ENCODE measurements at regions not wholly inside any gene's neighbourhood (a gene's known extent, or its start where the extent isn't known, plus 50 kb on each side); places are given as distances from the start of the nearest gene placed in this dataset.

GRCh38 chr5:42881416-42882117, 69.9 kb upstream of the SELENOP start:
- peaks cover 0 to 2% of the 10 kb centered on the region in 2 donors for H3K27me3 Mint-ChIP-seq (ENCODE audit: low read depth in 2 of 2)
- no peak overlapping the region for H3K4me3 Mint-ChIP-seq
- WGBS (ENCODE audit: insufficient coverage), result 46% methylated on average over 4 of the region's 5 CpGs
- H3K36me3 Mint-ChIP-seq, result no peaks in the 10 kb centered on the region
- intact Hi-C loops (cut with micrococcal nuclease), result no loop called here
- DNase-seq (no peak), ATAC-seq (no peak)
- Histone ChIP-seq H3K36me3 (ENCODE audit: control insufficient read depth, insufficient read depth, low read length) (no peaks in the 10 kb centered on the region), H3K4me1 (ENCODE audit: control insufficient read depth, insufficient read depth, low read length) (no peaks in the 10 kb centered on the region), H3K4me3 (ENCODE audit: low read length) (no peak overlapping the region), H3K9me3 (ENCODE audit: control insufficient read depth, insufficient read depth, low read length) (no peaks in the 10 kb centered on the region), H3K27ac (ENCODE audit: low read length) (no peak overlapping the region), H3K27me3 (ENCODE audit: control insufficient read depth, insufficient read depth, low read length) (no peaks in the 10 kb centered on the region)
- H3K27ac Mint-ChIP-seq, result no peak overlapping the region
- H3K4me1 Mint-ChIP-seq, result peaks cover 3 to 4% of the 10 kb centered on the region in 2 donors
- TF ChIP-seq, protein P1, sequence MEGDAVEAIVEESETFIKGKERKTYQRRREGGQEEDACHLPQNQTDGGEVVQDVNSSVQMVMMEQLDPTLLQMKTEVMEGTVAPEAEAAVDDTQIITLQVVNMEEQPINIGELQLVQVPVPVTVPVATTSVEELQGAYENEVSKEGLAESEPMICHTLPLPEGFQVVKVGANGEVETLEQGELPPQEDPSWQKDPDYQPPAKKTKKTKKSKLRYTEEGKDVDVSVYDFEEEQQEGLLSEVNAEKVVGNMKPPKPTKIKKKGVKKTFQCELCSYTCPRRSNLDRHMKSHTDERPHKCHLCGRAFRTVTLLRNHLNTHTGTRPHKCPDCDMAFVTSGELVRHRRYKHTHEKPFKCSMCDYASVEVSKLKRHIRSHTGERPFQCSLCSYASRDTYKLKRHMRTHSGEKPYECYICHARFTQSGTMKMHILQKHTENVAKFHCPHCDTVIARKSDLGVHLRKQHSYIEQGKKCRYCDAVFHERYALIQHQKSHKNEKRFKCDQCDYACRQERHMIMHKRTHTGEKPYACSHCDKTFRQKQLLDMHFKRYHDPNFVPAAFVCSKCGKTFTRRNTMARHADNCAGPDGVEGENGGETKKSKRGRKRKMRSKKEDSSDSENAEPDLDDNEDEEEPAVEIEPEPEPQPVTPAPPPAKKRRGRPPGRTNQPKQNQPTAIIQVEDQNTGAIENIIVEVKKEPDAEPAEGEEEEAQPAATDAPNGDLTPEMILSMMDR (IDR thresholded peaks at IDR 0.05), result no peak
- no peaks in the 10 kb centered on the region for H3K9me3 Mint-ChIP-seq

DNA sequence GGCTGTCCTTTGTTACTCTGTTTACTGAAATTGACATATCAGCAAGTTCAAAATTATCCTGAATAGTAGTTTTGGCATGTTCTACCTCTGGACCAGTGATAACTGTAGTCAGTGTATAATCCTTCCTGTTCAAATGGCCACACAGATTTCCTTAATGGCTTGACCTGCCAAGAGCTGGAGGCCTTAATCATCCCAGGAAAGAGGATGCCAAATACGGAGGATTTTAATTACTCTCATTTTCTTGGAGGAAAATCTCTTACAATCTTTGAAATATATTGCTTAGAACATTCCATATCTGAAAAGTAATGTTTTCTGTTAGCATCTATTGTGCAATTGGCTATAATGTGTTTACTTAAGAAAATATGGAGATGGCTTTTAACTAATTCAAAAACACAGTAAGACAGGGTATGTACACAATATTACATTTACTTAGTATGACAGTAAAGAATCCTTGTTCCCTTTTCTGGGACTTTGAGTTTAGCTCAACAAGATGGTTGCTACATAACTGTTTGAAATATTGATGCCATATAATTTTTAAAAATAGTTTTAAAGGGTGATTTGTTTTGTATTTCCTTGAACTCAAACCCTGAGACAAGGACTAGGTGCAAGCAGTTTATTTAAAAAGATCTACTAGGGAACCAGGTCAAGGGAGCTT, 68.9 kb upstream of the SELENOP start:
- Mint-ChIP-seq H3K4me3 (no peak overlapping the region), H3K9me3 (no peaks in the 10 kb centered on the region), H3K36me3 (no peaks in the 10 kb centered on the region), H3K27me3 (ENCODE audit: low read depth in 2 of 2) (peaks cover 0 to 2% of the 10 kb centered on the region in 2 donors), H3K4me1 (peaks cover 13% of the 10 kb centered on the region in 2 donors), H3K27ac (no peak overlapping the region)
- TF ChIP-seq, protein P1 (IDR thresholded peaks at IDR 0.05), result no peak
- Histone ChIP-seq H3K9me3 (ENCODE audit: control insufficient read depth, insufficient read depth, low read length) (no peaks in the 10 kb centered on the region), H3K4me1 (ENCODE audit: control insufficient read depth, insufficient read depth, low read length) (peaks cover 5% of the 10 kb centered on the region), H3K27ac (ENCODE audit: low read length) (no peak overlapping the region), H3K27me3 (ENCODE audit: control insufficient read depth, insufficient read depth, low read length) (no peaks in the 10 kb centered on the region), H3K4me3 (ENCODE audit: low read length) (no peak overlapping the region), H3K36me3 (ENCODE audit: control insufficient read depth, insufficient read depth, low read length) (no peaks in the 10 kb centered on the region)
- intact Hi-C loops (cut with micrococcal nuclease), result no loop called here
- 100% methylated on average over 1 of the region's 1 CpG for WGBS (ENCODE audit: insufficient coverage)
- no peak for ATAC-seq
- DNase-seq, result no peak

DNA sequence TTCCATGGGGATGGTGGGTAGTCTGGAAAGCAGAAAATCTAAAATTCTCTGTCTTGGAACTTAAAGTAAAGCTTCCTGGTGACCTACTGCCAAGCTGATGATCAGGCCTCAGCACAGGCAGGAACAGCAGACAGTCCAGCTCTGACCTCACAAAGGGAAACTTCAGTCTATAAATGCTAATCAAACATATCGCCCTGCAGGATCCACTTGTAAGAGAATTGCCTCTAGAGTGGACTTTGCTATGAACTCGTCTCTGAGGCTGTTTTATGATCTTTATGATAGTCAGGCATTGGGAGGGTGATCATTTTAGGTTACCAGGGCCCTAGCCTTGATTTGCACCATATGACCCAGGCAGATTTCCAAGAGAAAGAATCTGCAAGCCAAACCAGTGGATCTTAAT, 67.6 kb upstream of the SELENOP start:
- Mint-ChIP-seq H3K9me3 (no peaks in the 10 kb centered on the region), H3K27ac (no peak overlapping the region), H3K27me3 (ENCODE audit: low read depth in 2 of 2) (peaks cover 0 to 2% of the 10 kb centered on the region in 2 donors), H3K4me3 (no peak overlapping the region), H3K36me3 (no peaks in the 10 kb centered on the region), H3K4me1 (peaks cover 16% of the 10 kb centered on the region in 2 donors)
- no peaks in the 10 kb centered on the region for H3K9me3 ChIP-seq (ENCODE audit: control insufficient read depth, insufficient read depth, low read length)
- TF ChIP-seq, protein P1 (IDR thresholded peaks at IDR 0.05), result no peak
- whole genome bisulfite sequencing (ENCODE audit: insufficient coverage), result 81% methylated on average over 2 of the region's 2 CpGs
- no peaks in the 10 kb centered on the region for H3K27me3 ChIP-seq (ENCODE audit: control insufficient read depth, insufficient read depth, low read length)
- DNase-seq, result no peak
- peaks cover 6% of the 10 kb centered on the region for H3K4me1 ChIP-seq (ENCODE audit: control insufficient read depth, insufficient read depth, low read length)
- intact Hi-C loops (cut with micrococcal nuclease), result no loop called here
- H3K4me3 ChIP-seq (ENCODE audit: low read length), result no peak overlapping the region
- H3K36me3 ChIP-seq (ENCODE audit: control insufficient read depth, insufficient read depth, low read length), result no peaks in the 10 kb centered on the region
- no peak overlapping the region for H3K27ac ChIP-seq (ENCODE audit: low read length)
- ATAC-seq, result no peak
